SKM-1 (cell line): ENCODE measurements at regions not wholly inside any gene's neighbourhood (a gene's known extent, or its start where the extent isn't known, plus 50 kb on each side); places are given as distances from the start of the nearest gene placed in this dataset.

ENCODE experiments used
- DNase-seq: peaks from one replicate; lab custom pipeline; 2025; ENCODE audit not compliant: unreplicated experiment; lab: John Stamatoyannopoulos, UW

- no peak for DNase-seq
Measured at GRCh38 chr6:14792118-14792955, 453.5 kb upstream of the JARID2 start.

GRCh38 chr6:14795451-14795850 is 450.4 kb upstream of the JARID2 start:
- DNase-seq, result no peak

- no peak for DNase-seq
Measured at GRCh38 chr6:14796974-14797762, 448.7 kb upstream of the JARID2 start.

GRCh38 chr6:14797875-14798593 is 447.8 kb upstream of the JARID2 start:
- no peak for DNase-seq

GRCh38 chr6:14798594-14798982 is 447.3 kb upstream of the JARID2 start:
- DNase-seq, result no peak

- DNase-seq, result no peak
Measured at GRCh38 chr6:14798996-14799588, 446.8 kb upstream of the JARID2 start.

- DNase-seq, result peak; percentile 12
Measured at GRCh38 chr6:14799928-14800327, 445.9 kb upstream of the JARID2 start.

GRCh38 chr6:14802514-14803160 is 443.2 kb upstream of the JARID2 start:
- no peak for DNase-seq

GRCh38 chr6:14804001-14804784 is 441.7 kb upstream of the JARID2 start:
- DNase-seq, result no peak

GRCh38 chr6:14804785-14805210 is 441.1 kb upstream of the JARID2 start:
- no peak for DNase-seq

- DNase-seq, result no peak
Measured at GRCh38 chr6:14806101-14806500, 439.8 kb upstream of the JARID2 start.

GRCh38 chr6:14807130-14807529 is 438.7 kb upstream of the JARID2 start:
- no peak for DNase-seq

GRCh38 chr6:14807971-14808370 is 437.9 kb upstream of the JARID2 start:
- DNase-seq, result no peak

- DNase-seq, result no peak
Measured at GRCh38 chr6:14810021-14810420, 435.8 kb upstream of the JARID2 start.

GRCh38 chr6:14811775-14812428 is 434.0 kb upstream of the JARID2 start:
- DNase-seq, result no peak

- no peak for DNase-seq
Measured at GRCh38 chr6:14814016-14814415, 431.9 kb upstream of the JARID2 start.

- no peak for DNase-seq
Measured at GRCh38 chr6:14816116-14816859, 429.6 kb upstream of the JARID2 start.

GRCh38 chr6:14817074-14817473 is 428.8 kb upstream of the JARID2 start:
- DNase-seq, result no peak

- no peak for DNase-seq
Measured at GRCh38 chr6:14818422-14818884, 427.4 kb upstream of the JARID2 start.
